Left lobe of liver (tissue), 2 donors: ENCODE measurements at regions not wholly inside any gene's neighbourhood (a gene's known extent, or its start where the extent isn't known, plus 50 kb on each side); places are given as distances from the start of the nearest gene placed in this dataset.

Source experiments
- ATAC-seq: fragments of 200-7000 bp; cut with Tn5 transposase; one replicate; pipeline ENCODE4 v1.9.1; 2020; ENCODE audit warnings: mild to moderate bottlenecking, moderate library complexity
- DNase-seq: peaks from one replicate; pipeline ENCODE4 v3.0.0-alpha.2; 2020; ENCODE audit warnings: low spot score
- donor health status: DM: no; HTN: no; CAD: no; lungs with moderate emphysema.
- donor health status: DM: no; HTN: yes; CAD: no.

GRCh38 chr2:16263241-16263890 is 323.0 kb downstream of the MYCN start:
- ATAC-seq, result no peak
- no peak for DNase-seq

GRCh38 chr2:16262526-16263178 is 322.3 kb downstream of the MYCN start:
- DNase-seq (no peak), ATAC-seq (no peak)

DNA sequence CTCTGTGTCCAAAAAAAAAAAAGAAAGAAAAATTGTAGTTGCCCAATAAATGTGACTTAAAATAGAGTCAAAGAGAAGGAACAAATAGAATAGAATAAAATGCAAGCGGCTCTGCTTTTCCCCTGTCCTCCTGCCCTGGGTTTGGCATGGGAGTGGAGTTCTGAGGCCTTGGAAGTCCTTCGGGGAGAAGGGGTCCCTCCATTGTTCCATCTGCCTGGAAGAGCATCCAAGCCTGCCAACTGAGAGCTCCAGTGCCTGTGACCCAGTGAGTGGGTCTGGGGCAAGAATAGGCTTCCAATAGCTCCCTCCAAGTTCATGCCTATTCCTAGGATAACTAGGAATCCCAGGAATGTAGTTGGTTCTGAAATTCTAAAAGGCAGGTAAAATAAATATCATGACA is 321.4 kb downstream of the MYCN start:
- ATAC-seq (no peak), DNase-seq (no peak)

- no peak for DNase-seq
- ATAC-seq, result no peak
These were observed 320.7 kb downstream of the MYCN start for GRCh38 chr2:16261071-16261470.

DNA sequence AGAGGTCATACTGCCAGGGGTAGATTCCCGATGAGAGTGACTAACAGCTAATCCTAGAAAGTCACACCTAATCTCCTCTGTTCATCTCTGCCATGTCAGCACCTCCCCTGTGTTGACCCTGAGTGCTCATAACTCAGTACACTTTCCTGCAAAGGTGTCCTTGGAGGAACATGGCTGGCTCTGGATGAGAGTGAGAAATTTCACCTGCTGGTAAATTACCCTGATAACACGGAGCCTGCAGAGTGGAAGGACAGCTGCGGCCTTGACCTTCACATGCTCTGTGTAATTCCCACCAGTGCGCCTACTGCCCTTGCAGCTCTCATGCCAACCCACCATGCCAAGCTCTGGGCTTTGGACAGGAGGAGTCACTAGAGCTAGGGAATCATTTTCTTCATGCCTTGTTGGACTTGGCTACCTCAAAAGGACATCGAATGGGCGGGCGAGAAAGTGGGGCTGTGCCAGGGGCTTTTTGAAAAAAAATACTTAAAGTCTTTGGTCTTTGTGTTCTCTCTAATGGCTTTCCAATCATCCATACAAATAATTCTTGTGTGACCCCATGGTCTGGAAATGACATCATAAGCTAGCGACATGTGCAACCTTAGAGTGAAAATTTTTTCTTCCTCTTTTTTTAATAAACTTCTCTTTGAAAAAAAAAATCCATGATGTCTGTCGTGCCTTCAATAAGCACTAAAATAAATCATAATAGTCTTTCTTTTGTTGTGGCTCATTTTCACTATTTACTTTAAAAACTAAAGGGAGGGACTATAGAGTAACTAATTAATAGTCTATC is 319.9 kb downstream of the MYCN start:
- DNase-seq (no peak), ATAC-seq (no peak)

DNA sequence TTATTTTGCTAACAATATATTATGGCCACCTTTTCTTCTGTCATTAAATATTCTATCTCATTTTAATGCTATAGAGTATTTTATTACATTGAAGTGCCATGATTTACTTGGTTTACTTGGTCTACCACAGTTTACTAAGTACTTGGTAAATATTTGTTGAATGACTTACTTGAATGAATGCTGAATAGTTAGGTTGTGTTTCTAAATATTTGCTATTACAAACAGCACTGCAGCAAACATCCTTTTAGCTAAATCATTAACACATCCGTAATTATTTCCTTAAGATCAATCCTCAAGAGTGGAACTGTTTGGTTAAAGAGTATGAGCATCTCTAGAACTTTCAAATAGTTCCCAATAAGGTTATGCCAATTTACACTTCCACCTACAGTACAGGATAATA is 318.7 kb downstream of the MYCN start:
- ATAC-seq, result no peak
- no peak for DNase-seq

GRCh38 chr2:16258350-16258749 is 318.0 kb downstream of the MYCN start:
- DNase-seq (no peak), ATAC-seq (no peak)

DNA sequence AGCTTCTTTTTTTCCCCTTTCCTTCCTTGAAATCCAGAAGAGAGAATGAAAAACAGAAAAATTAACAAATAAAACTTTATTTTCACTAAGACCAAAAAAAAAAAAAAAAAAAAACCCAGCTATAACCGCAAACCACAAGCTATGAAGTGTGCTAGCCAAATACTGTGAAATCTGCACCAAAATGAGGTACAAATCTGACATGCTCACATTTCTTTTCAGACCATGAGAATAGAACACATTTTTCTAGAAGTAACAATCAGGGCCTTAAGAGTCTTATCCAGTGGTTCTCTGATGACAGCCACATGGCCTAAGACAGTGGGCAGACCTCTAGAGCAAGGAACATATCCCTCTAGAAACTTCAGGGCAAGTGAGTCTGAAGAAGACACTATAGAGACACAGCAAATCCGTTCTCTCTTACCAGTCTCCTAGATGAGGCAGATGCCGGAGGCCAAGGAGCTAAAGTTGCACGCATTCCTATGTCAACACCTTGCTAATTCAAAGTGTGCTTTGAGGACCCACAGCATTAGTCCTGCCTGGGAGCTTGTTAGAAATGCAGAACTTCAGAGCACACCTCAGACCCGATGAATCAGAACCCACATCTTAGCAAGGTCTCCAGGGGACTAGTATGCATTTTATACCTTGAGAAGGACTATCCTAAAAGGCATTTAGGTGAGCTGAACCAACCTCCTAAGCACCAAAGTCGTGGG is 317.1 kb downstream of the MYCN start:
- peak; percentile 11 for DNase-seq
- no peak for ATAC-seq

DNA sequence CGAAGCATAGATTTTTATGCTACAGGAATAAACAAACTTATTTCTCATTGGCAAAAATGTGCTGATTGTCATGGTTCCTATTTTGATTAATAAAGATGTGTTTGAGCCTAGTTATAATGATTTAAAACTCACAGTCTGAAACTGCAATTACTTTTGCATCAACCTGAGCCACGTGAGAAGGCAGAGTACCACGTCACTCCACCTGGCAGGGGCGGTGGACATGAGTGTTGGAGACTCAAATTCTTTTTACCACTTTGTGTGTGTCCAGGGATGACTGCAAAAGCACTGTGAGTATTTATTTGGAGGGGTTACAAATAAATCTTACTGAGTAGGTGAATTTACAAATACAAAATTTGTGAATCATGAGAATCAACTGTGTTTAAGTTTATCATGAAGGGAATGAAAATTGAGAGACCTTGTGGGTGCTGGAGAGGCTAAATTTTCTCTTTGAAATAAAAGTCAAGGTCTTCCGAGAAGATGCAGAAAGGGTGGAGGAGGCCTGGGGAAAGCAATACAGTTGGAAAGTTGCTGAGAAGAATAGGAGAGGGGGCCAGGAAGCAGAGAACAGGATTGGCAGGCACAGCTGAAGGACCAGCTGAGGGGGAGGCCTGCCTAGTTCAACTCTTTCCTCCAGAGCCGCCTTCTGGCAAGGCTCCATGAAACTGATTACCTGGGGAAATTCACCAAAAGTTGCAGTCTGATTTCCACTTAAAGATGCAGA is 316.4 kb downstream of the MYCN start:
- ATAC-seq (no peak), DNase-seq (no peak)

DNA sequence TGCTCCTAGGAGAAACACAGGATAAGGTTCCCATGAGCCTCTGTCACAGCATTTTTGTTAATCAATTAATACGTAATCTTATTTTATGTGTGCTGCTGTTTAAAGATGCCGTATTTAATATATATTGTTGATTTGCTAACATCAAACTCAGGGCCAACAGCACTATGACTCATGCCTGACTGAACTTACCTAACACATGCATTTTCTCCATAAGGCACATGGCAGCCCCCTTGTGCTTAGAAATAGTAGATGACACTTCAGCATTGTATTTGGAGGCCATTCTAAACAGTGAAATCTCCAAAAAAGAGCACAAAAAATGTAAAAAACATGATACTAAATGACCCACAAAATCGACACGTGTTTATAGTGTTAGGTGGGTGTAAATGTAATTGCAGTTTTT is 314.8 kb downstream of the MYCN start:
- ATAC-seq (no peak), DNase-seq (no peak)

GRCh38 chr2:16254356-16254965 is 314.1 kb downstream of the MYCN start:
- ATAC-seq, result no peak

DNA sequence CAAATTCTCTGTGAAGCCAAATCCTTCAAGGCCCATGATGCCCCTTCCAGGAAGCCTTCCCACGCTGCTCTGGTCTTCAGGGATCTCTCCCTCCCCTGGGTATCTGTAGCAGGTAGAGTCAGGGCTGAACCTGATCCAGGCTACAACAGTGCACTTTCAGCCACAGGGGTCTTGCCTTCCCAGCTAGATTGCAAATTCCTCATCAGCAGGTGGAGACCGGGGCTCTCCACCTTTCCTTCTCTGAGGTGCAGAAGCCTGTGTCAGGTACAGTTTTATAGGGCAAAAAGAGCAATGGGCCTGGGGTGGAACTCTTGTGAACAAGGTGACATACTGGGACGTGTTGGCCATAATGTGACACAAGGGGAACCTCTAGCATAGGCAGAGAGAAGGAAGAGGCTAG is 312.9 kb downstream of the MYCN start:
- ATAC-seq (no peak), DNase-seq (no peak)

More at GRCh38 chr2:16254356-16254965, 314.1 kb downstream of the MYCN start:
- DNase-seq, result no peak

DNA sequence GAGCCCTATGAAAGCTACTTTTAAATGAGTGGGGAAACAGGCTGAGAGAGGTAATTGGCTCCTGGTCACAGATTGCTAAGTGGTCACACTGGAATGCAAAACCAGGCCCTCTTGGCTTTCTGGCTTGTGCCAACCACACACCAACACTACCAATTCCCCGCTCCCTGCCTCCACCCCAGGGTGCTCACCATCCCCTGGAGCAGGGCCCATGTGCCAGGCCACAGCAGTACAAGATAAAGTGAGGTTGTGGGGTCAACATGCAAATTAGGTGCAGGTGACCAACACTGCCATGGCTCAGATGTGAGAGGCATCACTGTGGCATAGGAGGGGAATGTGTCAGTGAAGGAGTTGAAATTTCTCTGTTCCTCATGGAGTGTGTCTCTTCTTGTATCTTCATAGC is 312.5 kb downstream of the MYCN start:
- no peak for ATAC-seq
- no peak for DNase-seq

DNA sequence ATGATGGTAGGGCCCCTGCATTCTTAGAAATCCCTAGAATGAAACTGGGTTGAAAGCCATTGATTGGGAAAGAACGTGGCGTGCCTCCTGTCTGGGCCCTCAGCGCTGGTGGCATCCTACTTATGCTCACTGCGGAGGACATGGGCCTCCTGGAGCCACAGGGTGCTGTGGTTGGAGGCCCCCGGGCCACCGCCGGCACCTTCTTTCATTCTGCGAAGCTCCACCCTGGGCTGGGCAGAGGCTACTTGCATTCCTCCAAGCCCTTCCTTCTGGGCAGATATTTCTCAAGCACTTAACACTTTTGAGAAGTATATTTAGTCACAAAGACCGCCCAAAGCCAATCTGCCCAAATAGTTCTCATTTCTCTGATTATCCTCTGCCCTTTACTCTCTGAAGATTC is 311.9 kb downstream of the MYCN start:
- no peak for DNase-seq
- ATAC-seq, result no peak

GRCh38 chr2:16251511-16252225 is 311.3 kb downstream of the MYCN start:
- DNase-seq, result no peak

DNA sequence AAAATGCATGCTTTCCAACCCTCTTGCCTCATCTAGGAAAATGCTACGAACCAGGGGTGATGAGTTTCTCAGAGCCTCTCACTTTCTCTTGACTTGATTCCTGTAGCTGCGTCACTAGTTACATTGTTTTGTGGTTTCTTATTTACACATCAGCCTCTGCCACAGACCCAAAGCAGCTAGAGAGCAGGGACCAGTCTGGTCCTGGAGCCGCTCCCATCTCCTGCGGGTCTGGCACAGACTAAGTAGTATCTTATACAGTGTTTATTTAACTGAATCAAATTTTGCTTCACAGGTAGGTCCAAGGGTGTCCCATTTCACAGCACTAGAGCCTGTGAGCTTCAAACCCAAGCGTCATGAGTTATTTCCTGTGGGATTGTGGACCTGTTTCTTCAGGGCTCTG is 310.5 kb downstream of the MYCN start:
- ATAC-seq (no peak), DNase-seq (no peak)

More at GRCh38 chr2:16251511-16252225, 311.3 kb downstream of the MYCN start:
- ATAC-seq, result no peak

GRCh38 chr2:16250466-16250865 is 310.1 kb downstream of the MYCN start:
- ATAC-seq, result no peak

DNA sequence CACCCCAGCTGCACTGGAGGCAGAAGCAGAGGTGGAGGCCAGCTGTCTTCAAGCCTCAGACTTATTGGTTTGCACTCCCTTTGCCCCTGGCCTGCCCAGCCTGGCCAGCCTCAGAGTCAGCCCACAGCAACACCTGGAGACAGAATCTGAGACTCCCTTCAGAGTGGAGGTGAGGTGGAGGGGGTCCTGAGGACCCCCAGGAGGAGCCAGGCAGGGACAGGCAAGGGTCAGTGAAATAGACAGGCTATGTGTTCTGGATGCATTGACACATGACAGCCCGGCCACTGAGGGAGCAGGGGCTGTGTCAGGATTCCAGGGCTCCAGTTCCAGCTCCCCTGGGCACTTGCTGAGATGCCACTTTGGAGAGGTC is 309.7 kb downstream of the MYCN start:
- no peak for ATAC-seq
- no peak for DNase-seq

More at GRCh38 chr2:16250466-16250865, 310.1 kb downstream of the MYCN start:
- no peak for DNase-seq

- ATAC-seq, result no peak
- no peak for DNase-seq
These were observed 309.1 kb downstream of the MYCN start for GRCh38 chr2:16249246-16250055.
